PC-3 (cell line): ENCODE measurements at regions not wholly inside any gene's neighbourhood (a gene's known extent, or its start where the extent isn't known, plus 50 kb on each side); places are given as distances from the start of the nearest gene placed in this dataset.

Experiments
- CTCF ChIP-seq: fragments of 300-600 bp; sonication (generic); conservative IDR thresholded peaks from 2 replicates; pipeline ENCODE4 v1.5.1; 2017; ENCODE audit warnings: antibody characterized with exemption, low read depth, mild to moderate bottlenecking, low read length
- EZH2 ChIP-seq: fragments of 300-600 bp; sonication (generic); IDR thresholded peaks from one replicate; pipeline ENCODE4 v1.6.1; 2017; ENCODE audit warnings: antibody characterized with exemption, mild to moderate bottlenecking, low read length; ENCODE audit not compliant: unreplicated experiment
- EZH2phosphoT487 ChIP-seq: fragments of 300-600 bp; sonication (generic); IDR thresholded peaks from 2 replicates; pipeline ENCODE4 v1.6.1; 2018; ENCODE audit warnings: mild to moderate bottlenecking, antibody characterized with exemption, low read length, borderline replicate concordance

- TF ChIP-seq CTCF (no peak), EZH2phosphoT487 (no peak), EZH2 (no peak)
Measured at GRCh38 chr4:15376594-15376993, 51.2 kb upstream of the C1QTNF7 start.
